ENCODE measurements at regions not wholly inside any gene's neighbourhood (a gene's known extent, or its start where the extent isn't known, plus 50 kb on each side); places are given as distances from the start of the nearest gene placed in this dataset.

- FAIRE-seq: no peak
- no peak for TF ChIP-seq E2F3 (CRISPR knock-in tag; IDR thresholded peaks at IDR 0.05)
- no peak for TF ChIP-seq ZNF717 (CRISPR knock-in tag; IDR thresholded peaks at IDR 0.05)
- no peak for TF ChIP-seq NR4A1 (CRISPR knock-in tag; IDR thresholded peaks at IDR 0.05)
- no peak for TF ChIP-seq NR4A1 (tag; IDR thresholded peaks at IDR 0.05)
- no peak for TF ChIP-seq TCF3 (CRISPR knock-in tag; IDR thresholded peaks at IDR 0.05)
- no peak for TF ChIP-seq PTRF (tag; IDR thresholded peaks at IDR 0.05)
- TF ChIP-seq, protein P1, sequence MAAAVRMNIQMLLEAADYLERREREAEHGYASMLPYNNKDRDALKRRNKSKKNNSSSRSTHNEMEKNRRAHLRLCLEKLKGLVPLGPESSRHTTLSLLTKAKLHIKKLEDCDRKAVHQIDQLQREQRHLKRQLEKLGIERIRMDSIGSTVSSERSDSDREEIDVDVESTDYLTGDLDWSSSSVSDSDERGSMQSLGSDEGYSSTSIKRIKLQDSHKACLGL (CRISPR knock-in tag; IDR thresholded peaks at IDR 0.05; ENCODE audit: borderline replicate concordance, poor library complexity, severe bottlenecking): no peak
- TF ChIP-seq KDM2B (CRISPR knock-in tag; IDR thresholded peaks at IDR 0.05): no peak
- no peak for TF ChIP-seq BHLHE40 (IDR thresholded peaks at IDR 0.05; ENCODE audit: low read length)
These were observed 521.6 kb downstream of the SNAPC1 start for GRCh38 chr14:62283837-62284236.

More at GRCh38 chr14:62283837-62284236, 521.6 kb downstream of the SNAPC1 start:
- Histone ChIP-seq H3K79me2 (ENCODE audit: control insufficient read depth, insufficient read depth, low read length) (no peaks in the 10 kb centered on the region), H3K27me3 (ENCODE audit: control insufficient read depth in 2 of 2, insufficient read depth in 2 of 2, low read length in 2 of 2) (no peaks in the 10 kb centered on the region), H3K9ac (ENCODE audit: insufficient read depth in 1 of 2, low read depth in 2 of 2, low read length in 2 of 2) (no peak overlapping the region), H3K9me1 (ENCODE audit: control insufficient read depth, insufficient read depth, low read length) (no peaks in the 10 kb centered on the region), H3K36me3 (ENCODE audit: control insufficient read depth, insufficient read depth, low read length) (no peaks in the 10 kb centered on the region), H3K4me1 (replicated peaks in 1 of 2; ENCODE audit: control insufficient read depth in 2 of 2, insufficient read depth in 2 of 2, low read length in 2 of 2) (no peaks in the 10 kb centered on the region), H3K9me3 (replicated peaks; ENCODE audit: control insufficient read depth, insufficient read depth, low read depth, low read length) (no peaks in the 10 kb centered on the region), H3K4me3 (no peak overlapping the region), H2AFZ (ENCODE audit: low read depth, low read length) (no peak overlapping the region), H3K27ac (ENCODE audit: extremely low read depth, low read depth, low read length) (no peak overlapping the region), H4K20me1 (replicated peaks; ENCODE audit: control insufficient read depth, insufficient read depth, low read length) (no peaks in the 10 kb centered on the region), H3K4me2 (ENCODE audit: insufficient read depth, low read length) (no peak overlapping the region)
- WGBS (ENCODE audit: insufficient coverage, low coverage, missing lambda C conversion rate): 0% methylated on average over 4 of the region's 4 CpGs
- CTCF ChIA-PET (ENCODE audit: low intra/inter-chr PET ratio): no interaction called here
- no TSS peak for BruUV-seq (replicated peaks)
- ATAC-seq (no peak), DNase-seq (ENCODE audit: extremely low read depth in 1 of 4, low spot score in 3 of 4) (no peak)
- POLR2A ChIA-PET: no interaction called here
- intact Hi-C loops (cut with micrococcal nuclease) (no loop called here), in situ Hi-C loops (cut with MboI) (no loop called here)
